ENCODE measurements at regions not wholly inside any gene's neighbourhood (a gene's known extent, or its start where the extent isn't known, plus 50 kb on each side); places are given as distances from the start of the nearest gene placed in this dataset.

DNA sequence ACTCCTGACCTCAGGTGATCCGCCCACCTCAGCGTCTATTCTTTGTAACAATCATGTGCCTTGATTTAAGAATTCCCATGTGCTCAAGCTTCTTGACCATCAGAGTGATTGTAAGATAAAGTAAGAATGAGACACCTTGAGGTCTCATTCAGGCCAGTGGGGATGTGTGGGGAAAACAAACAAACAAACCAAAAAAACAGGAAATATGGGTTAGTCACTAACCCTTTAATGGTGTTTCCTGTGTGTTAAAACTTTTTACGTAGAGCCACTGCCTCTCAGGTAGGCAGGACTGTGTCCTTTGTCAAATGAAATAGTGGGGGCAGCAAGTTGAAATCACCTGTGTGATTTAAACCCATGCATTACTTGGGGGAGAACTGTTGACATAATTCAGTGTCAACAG is 91.5 kb upstream of the DHRSX start:
- TF ChIP-seq, protein P1, sequence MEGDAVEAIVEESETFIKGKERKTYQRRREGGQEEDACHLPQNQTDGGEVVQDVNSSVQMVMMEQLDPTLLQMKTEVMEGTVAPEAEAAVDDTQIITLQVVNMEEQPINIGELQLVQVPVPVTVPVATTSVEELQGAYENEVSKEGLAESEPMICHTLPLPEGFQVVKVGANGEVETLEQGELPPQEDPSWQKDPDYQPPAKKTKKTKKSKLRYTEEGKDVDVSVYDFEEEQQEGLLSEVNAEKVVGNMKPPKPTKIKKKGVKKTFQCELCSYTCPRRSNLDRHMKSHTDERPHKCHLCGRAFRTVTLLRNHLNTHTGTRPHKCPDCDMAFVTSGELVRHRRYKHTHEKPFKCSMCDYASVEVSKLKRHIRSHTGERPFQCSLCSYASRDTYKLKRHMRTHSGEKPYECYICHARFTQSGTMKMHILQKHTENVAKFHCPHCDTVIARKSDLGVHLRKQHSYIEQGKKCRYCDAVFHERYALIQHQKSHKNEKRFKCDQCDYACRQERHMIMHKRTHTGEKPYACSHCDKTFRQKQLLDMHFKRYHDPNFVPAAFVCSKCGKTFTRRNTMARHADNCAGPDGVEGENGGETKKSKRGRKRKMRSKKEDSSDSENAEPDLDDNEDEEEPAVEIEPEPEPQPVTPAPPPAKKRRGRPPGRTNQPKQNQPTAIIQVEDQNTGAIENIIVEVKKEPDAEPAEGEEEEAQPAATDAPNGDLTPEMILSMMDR (IDR thresholded peaks at IDR 0.05) = no peak
- no peak for TF ChIP-seq POLR2AphosphoS5 (IDR thresholded peaks at IDR 0.05)

All from suprapubic skin (tissue), 3 donors.